GM23338 (cell line): ENCODE measurements at regions not wholly inside any gene's neighbourhood (a gene's known extent, or its start where the extent isn't known, plus 50 kb on each side); places are given as distances from the start of the nearest gene placed in this dataset.

Experiments used
- ATAC-seq: fragments of 200-7000 bp; cut with Tn5 transposase; 3 replicates; pipeline ENCODE4 v1.9.1; 2020
- DNase-seq: peaks from one replicate; pipeline ENCODE4 v3.0.0-alpha.2; 2015; ENCODE audit warnings: low spot score
- H2AFZ ChIP-seq: fragments of 200-600 bp; sonication (generic); 2 replicates; pipeline ENCODE4 v1.8.0; 2016; ENCODE audit warnings: antibody characterized with exemption, mild to moderate bottlenecking, moderate library complexity
- H3F3A ChIP-seq: fragments of 200-600 bp; sonication (generic); replicated peaks from 2 replicates; pipeline ENCODE4 v1.8.0; 2017; ENCODE audit warnings: antibody characterized with exemption, mixed run types, low read depth
- H3K27ac ChIP-seq: fragments of 200-600 bp; sonication (generic); 2 replicates; pipeline ENCODE4 v1.6.1; 2016; ENCODE audit warnings: low read depth
- H3K27me3 ChIP-seq: fragments of 200-600 bp; sonication (generic); 2 replicates; pipeline ENCODE4 v1.8.0; 2016; ENCODE audit warnings: mild to moderate bottlenecking, mixed run types, moderate library complexity; ENCODE audit not compliant: insufficient read depth
- H3K36me3 ChIP-seq: fragments of 200-600 bp; sonication (generic); 2 replicates; pipeline ENCODE4 v1.8.0; 2016; ENCODE audit warnings: mild to moderate bottlenecking; ENCODE audit not compliant: insufficient read depth
- H3K4me1 ChIP-seq: fragments of 200-600 bp; sonication (generic); 2 replicates; pipeline ENCODE4 v1.8.0; 2016; ENCODE audit warnings: mild to moderate bottlenecking, moderate library complexity; ENCODE audit not compliant: insufficient read depth
- H3K4me2 ChIP-seq: fragments of 200-600 bp; sonication (generic); 2 replicates; pipeline ENCODE4 v1.7.1; 2017; ENCODE audit warnings: mixed run types
- H3K4me3 ChIP-seq: fragments of 200-600 bp; sonication (generic); 2 replicates; pipeline ENCODE4 v1.6.1; 2016; ENCODE audit warnings: mixed run types
- H3K79me2 ChIP-seq: fragments of 200-600 bp; sonication (generic); replicated peaks from 2 replicates; pipeline ENCODE4 v1.8.0; 2017; ENCODE audit warnings: mild to moderate bottlenecking; ENCODE audit not compliant: insufficient read depth
- H3K9me2 ChIP-seq: fragments of 200-600 bp; sonication (generic); 2 replicates; pipeline ENCODE4 v1.8.0; 2017; ENCODE audit not compliant: insufficient read depth
- H4K20me1 ChIP-seq: fragments of 200-600 bp; sonication (generic); replicated peaks from 2 replicates; pipeline ENCODE4 v1.8.0; 2017; ENCODE audit warnings: mild to moderate bottlenecking; ENCODE audit not compliant: insufficient read depth
- H3K27ac Mint-ChIP-seq: 2 replicates; pipeline ENCODE4 v1.8.0; 2020; ENCODE audit warnings: inconsistent platforms, mild to moderate bottlenecking, moderate library complexity, mixed read lengths
- H3K27me3 Mint-ChIP-seq: 3 replicates; pipeline ENCODE4 v1.8.0; 2022; ENCODE audit warnings: low read depth, mild to moderate bottlenecking, moderate library complexity, mixed read lengths, inconsistent platforms; ENCODE audit not compliant: insufficient read depth, poor library complexity
- H3K36me3 Mint-ChIP-seq: 3 replicates; pipeline ENCODE4 v1.8.0; 2021; ENCODE audit warnings: low read depth, mild to moderate bottlenecking, inconsistent platforms, moderate library complexity, mixed read lengths
- H3K4me1 Mint-ChIP-seq: 3 replicates; pipeline ENCODE4 v1.8.0; 2020; ENCODE audit warnings: mild to moderate bottlenecking, inconsistent platforms, mixed read lengths
- H3K4me3 Mint-ChIP-seq: 3 replicates; pipeline ENCODE4 v1.8.0; 2021; ENCODE audit warnings: moderate library complexity, mild to moderate bottlenecking, inconsistent platforms, mixed read lengths
- H3K9me3 Mint-ChIP-seq: 3 replicates; pipeline ENCODE4 v1.8.0; 2020; ENCODE audit warnings: moderate library complexity, mild to moderate bottlenecking, inconsistent platforms, mixed read lengths
- CREB1 ChIP-seq: fragments of 250-450 bp; sonication (Bioruptor Pico); IDR thresholded peaks from 2 replicates; pipeline ENCODE4 v1.5.0; 2020; ENCODE audit warnings: low read depth, mild to moderate bottlenecking, moderate library complexity
- EZH2 ChIP-seq: fragments of 200-600 bp; sonication (generic); IDR thresholded peaks from one replicate; pipeline ENCODE4 v1.8.0; 2017; ENCODE audit warnings: antibody characterized with exemption, mild to moderate bottlenecking, low read depth; ENCODE audit not compliant: unreplicated experiment
- EZH2phosphoT487 ChIP-seq: fragments of 200-600 bp; sonication (generic); IDR thresholded peaks from one replicate; pipeline ENCODE4 v1.8.1; 2018; ENCODE audit warnings: antibody characterized with exemption; ENCODE audit not compliant: unreplicated experiment
- JUNB ChIP-seq: IDR thresholded peaks from one replicate; pipeline ENCODE4 v1.6.1; 2016; ENCODE audit warnings: antibody characterized with exemption; ENCODE audit not compliant: unreplicated experiment
- NANOG ChIP-seq: IDR thresholded peaks from 2 replicates; pipeline ENCODE4 v1.6.1; 2016; ENCODE audit warnings: antibody characterized with exemption, borderline replicate concordance
- POLR2AphosphoS5 ChIP-seq: IDR thresholded peaks from 2 replicates; pipeline ENCODE4 v1.6.1; 2016; ENCODE audit warnings: antibody characterized with exemption, low read depth
- STAT1 ChIP-seq: IDR thresholded peaks from one replicate; pipeline ENCODE4 v1.6.1; 2016; ENCODE audit warnings: antibody characterized with exemption; ENCODE audit not compliant: unreplicated experiment
- ZNF114 ChIP-seq: fragments of 250-450 bp; sonication (Bioruptor Pico); IDR thresholded peaks from 2 replicates; pipeline ENCODE4 v1.5.0; 2020; ENCODE audit warnings: mild to moderate bottlenecking, moderate library complexity
- ZNF331 ChIP-seq: fragments of 250-450 bp; sonication (Bioruptor Pico); IDR thresholded peaks from 2 replicates; pipeline ENCODE4 v1.5.0; 2020; ENCODE audit warnings: low read depth, mild to moderate bottlenecking, moderate library complexity
- TF ChIP-seq, protein P1 (sequence below): IDR thresholded peaks from 2 replicates; pipeline ENCODE4 v1.6.1; 2016; ENCODE audit warnings: antibody characterized with exemption
- TF ChIP-seq, protein P2 (sequence below), 2 experiments: fragments of 200-600 bp in 1 of 2; sonication (generic) in 1 of 2; conservative IDR thresholded peaks; 2 replicates each; pipeline versions ENCODE4 v1.5.1 to v1.6.1; 2016 to 2017; ENCODE audit warnings: antibody characterized with exemption in 2 of 2, low read depth in 2 of 2, mild to moderate bottlenecking in 2 of 2, moderate library complexity in 1 of 2
- TF ChIP-seq, protein P3 (sequence below): IDR thresholded peaks from one replicate; pipeline ENCODE4 v1.6.1; 2018; ENCODE audit warnings: antibody characterized with exemption; ENCODE audit not compliant: unreplicated experiment

GRCh38 chrX:39063037-39063436 lies 261.8 kb downstream of the MID1IP1 start:
- H3K9me2 ChIP-seq, result no peaks in the 10 kb centered on the region
- TF ChIP-seq EZH2phosphoT487 (no peak), NANOG (no peak), CREB1 (no peak), JUNB (no peak), ZNF331 (CRISPR knock-in tag) (no peak)
- Mint-ChIP-seq H3K27me3 (peaks cover 8% of the 10 kb centered on the region), H3K36me3 (peaks cover 21% of the 10 kb centered on the region), H3K27ac (no peak overlapping the region), H3K4me1 (peaks cover 13% of the 10 kb centered on the region), H3K4me3 (no peak overlapping the region), H3K9me3 (peaks cover 22% of the 10 kb centered on the region)
- no peaks in the 10 kb centered on the region for H3K36me3 ChIP-seq
- ATAC-seq (no peak), DNase-seq (no peak)
- peaks cover 7% of the 10 kb centered on the region; the same call in 1 of the 2 replicates for H3K4me1 ChIP-seq
- H3K4me2 ChIP-seq, result no peak overlapping the region
- no peak overlapping the region for H2AFZ ChIP-seq
- H3K4me3 ChIP-seq, result no peak overlapping the region
- H3K79me2 ChIP-seq, result no peaks in the 10 kb centered on the region
- no peaks in the 10 kb centered on the region for H3F3A ChIP-seq
- no peaks in the 10 kb centered on the region for H4K20me1 ChIP-seq
- H3K27ac ChIP-seq, result no peak overlapping the region
- H3K27me3 ChIP-seq, result no peaks in the 10 kb centered on the region

DNA sequence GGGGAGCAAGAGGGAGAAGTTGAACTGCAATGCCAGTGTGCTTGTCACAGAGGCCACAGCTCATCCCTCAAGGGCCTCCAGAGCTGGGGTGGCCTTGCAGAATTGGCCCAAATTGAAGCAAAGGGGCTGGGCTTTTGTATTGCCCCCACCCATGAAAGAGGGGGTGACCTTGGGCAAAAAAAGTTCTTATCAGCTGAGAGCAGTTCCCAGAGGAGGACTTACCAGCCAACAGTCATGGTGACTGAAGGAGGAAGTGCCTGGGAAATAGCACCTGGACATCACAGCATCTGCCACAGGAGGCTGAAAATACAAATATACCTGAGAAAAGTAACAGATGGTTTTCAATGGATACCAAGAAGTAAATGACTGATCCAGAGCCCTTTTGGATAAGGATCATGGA lies 262.4 kb downstream of the MID1IP1 start:
- Histone ChIP-seq H4K20me1 (no peaks in the 10 kb centered on the region), H3K27me3 (no peaks in the 10 kb centered on the region), H2AFZ (no peak overlapping the region), H3K4me3 (no peak overlapping the region), H3K4me1 (peaks cover 7% of the 10 kb centered on the region; the same call in 1 of the 2 replicates), H3K9me2 (no peaks in the 10 kb centered on the region), H3F3A (no peaks in the 10 kb centered on the region), H3K79me2 (no peaks in the 10 kb centered on the region), H3K36me3 (no peaks in the 10 kb centered on the region), H3K27ac (no peak overlapping the region), H3K4me2 (no peak overlapping the region)
- Mint-ChIP-seq H3K4me3 (no peak overlapping the region; the same call in 2 of the 3 replicates), H3K27me3 (peaks cover 8% of the 10 kb centered on the region), H3K36me3 (peaks cover 21% of the 10 kb centered on the region), H3K27ac (no peak overlapping the region), H3K4me1 (peaks cover 10% of the 10 kb centered on the region; the same call in 1 of the 3 replicates), H3K9me3 (peaks cover 25% of the 10 kb centered on the region)
- DNase-seq (no peak), ATAC-seq (no peak)
- TF ChIP-seq ZNF331 (CRISPR knock-in tag) (no peak), EZH2 (no peak), ZNF114 (no peak), EZH2phosphoT487 (no peak), JUNB (no peak), CREB1 (no peak), NANOG (no peak), POLR2AphosphoS5 (no peak), STAT1 (no peak)
- TF ChIP-seq, protein P1, sequence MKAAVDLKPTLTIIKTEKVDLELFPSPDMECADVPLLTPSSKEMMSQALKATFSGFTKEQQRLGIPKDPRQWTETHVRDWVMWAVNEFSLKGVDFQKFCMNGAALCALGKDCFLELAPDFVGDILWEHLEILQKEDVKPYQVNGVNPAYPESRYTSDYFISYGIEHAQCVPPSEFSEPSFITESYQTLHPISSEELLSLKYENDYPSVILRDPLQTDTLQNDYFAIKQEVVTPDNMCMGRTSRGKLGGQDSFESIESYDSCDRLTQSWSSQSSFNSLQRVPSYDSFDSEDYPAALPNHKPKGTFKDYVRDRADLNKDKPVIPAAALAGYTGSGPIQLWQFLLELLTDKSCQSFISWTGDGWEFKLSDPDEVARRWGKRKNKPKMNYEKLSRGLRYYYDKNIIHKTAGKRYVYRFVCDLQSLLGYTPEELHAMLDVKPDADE, result no peak
- TF ChIP-seq, protein P2, sequence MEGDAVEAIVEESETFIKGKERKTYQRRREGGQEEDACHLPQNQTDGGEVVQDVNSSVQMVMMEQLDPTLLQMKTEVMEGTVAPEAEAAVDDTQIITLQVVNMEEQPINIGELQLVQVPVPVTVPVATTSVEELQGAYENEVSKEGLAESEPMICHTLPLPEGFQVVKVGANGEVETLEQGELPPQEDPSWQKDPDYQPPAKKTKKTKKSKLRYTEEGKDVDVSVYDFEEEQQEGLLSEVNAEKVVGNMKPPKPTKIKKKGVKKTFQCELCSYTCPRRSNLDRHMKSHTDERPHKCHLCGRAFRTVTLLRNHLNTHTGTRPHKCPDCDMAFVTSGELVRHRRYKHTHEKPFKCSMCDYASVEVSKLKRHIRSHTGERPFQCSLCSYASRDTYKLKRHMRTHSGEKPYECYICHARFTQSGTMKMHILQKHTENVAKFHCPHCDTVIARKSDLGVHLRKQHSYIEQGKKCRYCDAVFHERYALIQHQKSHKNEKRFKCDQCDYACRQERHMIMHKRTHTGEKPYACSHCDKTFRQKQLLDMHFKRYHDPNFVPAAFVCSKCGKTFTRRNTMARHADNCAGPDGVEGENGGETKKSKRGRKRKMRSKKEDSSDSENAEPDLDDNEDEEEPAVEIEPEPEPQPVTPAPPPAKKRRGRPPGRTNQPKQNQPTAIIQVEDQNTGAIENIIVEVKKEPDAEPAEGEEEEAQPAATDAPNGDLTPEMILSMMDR (conservative IDR thresholded peaks at IDR 0.05; ENCODE audit: low read depth in 2 of 2), result no peak
- TF ChIP-seq, protein P3, sequence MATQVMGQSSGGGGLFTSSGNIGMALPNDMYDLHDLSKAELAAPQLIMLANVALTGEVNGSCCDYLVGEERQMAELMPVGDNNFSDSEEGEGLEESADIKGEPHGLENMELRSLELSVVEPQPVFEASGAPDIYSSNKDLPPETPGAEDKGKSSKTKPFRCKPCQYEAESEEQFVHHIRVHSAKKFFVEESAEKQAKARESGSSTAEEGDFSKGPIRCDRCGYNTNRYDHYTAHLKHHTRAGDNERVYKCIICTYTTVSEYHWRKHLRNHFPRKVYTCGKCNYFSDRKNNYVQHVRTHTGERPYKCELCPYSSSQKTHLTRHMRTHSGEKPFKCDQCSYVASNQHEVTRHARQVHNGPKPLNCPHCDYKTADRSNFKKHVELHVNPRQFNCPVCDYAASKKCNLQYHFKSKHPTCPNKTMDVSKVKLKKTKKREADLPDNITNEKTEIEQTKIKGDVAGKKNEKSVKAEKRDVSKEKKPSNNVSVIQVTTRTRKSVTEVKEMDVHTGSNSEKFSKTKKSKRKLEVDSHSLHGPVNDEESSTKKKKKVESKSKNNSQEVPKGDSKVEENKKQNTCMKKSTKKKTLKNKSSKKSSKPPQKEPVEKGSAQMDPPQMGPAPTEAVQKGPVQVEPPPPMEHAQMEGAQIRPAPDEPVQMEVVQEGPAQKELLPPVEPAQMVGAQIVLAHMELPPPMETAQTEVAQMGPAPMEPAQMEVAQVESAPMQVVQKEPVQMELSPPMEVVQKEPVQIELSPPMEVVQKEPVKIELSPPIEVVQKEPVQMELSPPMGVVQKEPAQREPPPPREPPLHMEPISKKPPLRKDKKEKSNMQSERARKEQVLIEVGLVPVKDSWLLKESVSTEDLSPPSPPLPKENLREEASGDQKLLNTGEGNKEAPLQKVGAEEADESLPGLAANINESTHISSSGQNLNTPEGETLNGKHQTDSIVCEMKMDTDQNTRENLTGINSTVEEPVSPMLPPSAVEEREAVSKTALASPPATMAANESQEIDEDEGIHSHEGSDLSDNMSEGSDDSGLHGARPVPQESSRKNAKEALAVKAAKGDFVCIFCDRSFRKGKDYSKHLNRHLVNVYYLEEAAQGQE, result no peak
